SK-N-SH treated with all-trans-retinoic acid at 6 μM for 48 hours (cell line): ENCODE measurements at regions not wholly inside any gene's neighbourhood (a gene's known extent, or its start where the extent isn't known, plus 50 kb on each side); places are given as distances from the start of the nearest gene placed in this dataset.

Experiments used
- ATAC-seq: fragments of 200-7000 bp; cut with Tn5 transposase; 3 replicates; pipeline ENCODE4 v1.9.1; 2020; ENCODE audit warnings: mild to moderate bottlenecking, moderate library complexity
- ARNTL ChIP-seq: fragments of 450-650 bp; formaldehyde crosslinking; IDR thresholded peaks from 2 replicates; pipeline ENCODE4 v1.5.0; 2020; ENCODE audit warnings: low read depth, mild to moderate bottlenecking, moderate library complexity, borderline replicate concordance
- BACH2 ChIP-seq: fragments of 250-450 bp; sonication (Bioruptor Pico); IDR thresholded peaks from 2 replicates; pipeline ENCODE4 v1.9.0; 2021; ENCODE audit warnings: mild to moderate bottlenecking, borderline replicate concordance
- CSDC2 ChIP-seq: fragments of 250-450 bp; sonication (Bioruptor Pico); IDR thresholded peaks from 2 replicates; pipeline ENCODE4 v1.5.0; 2020; ENCODE audit warnings: mild to moderate bottlenecking, moderate library complexity
- ESRRG ChIP-seq: fragments of 250-450 bp; sonication (Bioruptor Pico); IDR thresholded peaks from 2 replicates; pipeline ENCODE4 v1.6.1; 2021; ENCODE audit warnings: mild to moderate bottlenecking
- ISL1 ChIP-seq: fragments of 250-450 bp; sonication (Bioruptor Pico); IDR thresholded peaks from 2 replicates; pipeline ENCODE4 v2.1.2; 2022; ENCODE audit warnings: mild to moderate bottlenecking, moderate library complexity
- OSR1 ChIP-seq: fragments of 250-450 bp; sonication (Bioruptor Pico); IDR thresholded peaks from 2 replicates; pipeline ENCODE4 v1.8.0; 2022; ENCODE audit warnings: moderate library complexity, mild to moderate bottlenecking, inconsistent platforms
- POU6F1 ChIP-seq: fragments of 250-450 bp; sonication (Bioruptor Pico); IDR thresholded peaks from 2 replicates; pipeline ENCODE4 v1.8.0; 2021; ENCODE audit warnings: low read depth, mild to moderate bottlenecking, moderate library complexity, borderline replicate concordance
- RARB ChIP-seq: fragments of 250-450 bp; sonication (Bioruptor Pico); IDR thresholded peaks from 2 replicates; pipeline ENCODE4 v1.8.0; 2021; ENCODE audit warnings: mild to moderate bottlenecking, moderate library complexity
- TCF4 ChIP-seq: fragments of 250-450 bp; sonication (Bioruptor Pico); IDR thresholded peaks from 2 replicates; pipeline ENCODE4 v1.8.0; 2021; ENCODE audit warnings: mild to moderate bottlenecking, moderate library complexity, borderline replicate concordance
- TOX ChIP-seq: fragments of 250-450 bp; sonication (Bioruptor Pico); IDR thresholded peaks from 2 replicates; pipeline ENCODE4 v1.8.0; 2021; ENCODE audit warnings: mild to moderate bottlenecking, moderate library complexity, borderline replicate concordance
- ZC3H10 ChIP-seq: fragments of 250-450 bp; sonication (Bioruptor Pico); IDR thresholded peaks from 2 replicates; pipeline ENCODE4 v1.5.1; 2021; ENCODE audit warnings: mild to moderate bottlenecking, moderate library complexity
- ZFP3 ChIP-seq: fragments of 250-450 bp; sonication (Bioruptor Pico); IDR thresholded peaks from 2 replicates; pipeline ENCODE4 v1.5.0; 2020; ENCODE audit warnings: mild to moderate bottlenecking, moderate library complexity
- ZFP30 ChIP-seq: fragments of 450-650 bp; formaldehyde crosslinking; IDR thresholded peaks from 2 replicates; pipeline ENCODE4 v1.5.0; 2022; ENCODE audit warnings: mild to moderate bottlenecking, moderate library complexity
- ZNF565 ChIP-seq: fragments of 450-650 bp; formaldehyde crosslinking; conservative IDR thresholded peaks from 2 replicates; pipeline ENCODE4 v1.5.0; 2020; ENCODE audit warnings: low read depth, mild to moderate bottlenecking, moderate library complexity
- ZNF70 ChIP-seq: fragments of 450-650 bp; formaldehyde crosslinking; IDR thresholded peaks from 2 replicates; pipeline ENCODE4 v1.5.0; 2020; ENCODE audit warnings: mild to moderate bottlenecking, moderate library complexity
- TF ChIP-seq, protein P1 (sequence below): fragments of 250-450 bp; sonication (Bioruptor Pico); IDR thresholded peaks from 2 replicates; pipeline ENCODE4 v1.5.0; 2020; ENCODE audit warnings: mild to moderate bottlenecking, moderate library complexity
- TF ChIP-seq, protein P2 (sequence below): fragments of 250-450 bp; sonication (Bioruptor Pico); IDR thresholded peaks from 2 replicates; pipeline ENCODE4 v1.8.0; 2020; ENCODE audit warnings: mild to moderate bottlenecking, moderate library complexity, borderline replicate concordance
- TF ChIP-seq, protein P3 (sequence below): fragments of 250-450 bp; sonication (Bioruptor Pico); IDR thresholded peaks from 2 replicates; pipeline ENCODE4 v1.5.1; 2020; ENCODE audit warnings: low read depth, mild to moderate bottlenecking, moderate library complexity
- TF ChIP-seq, protein P4 (sequence below): fragments of 250-450 bp; sonication (Bioruptor Pico); IDR thresholded peaks from 2 replicates; pipeline ENCODE4 v1.5.1; 2021; ENCODE audit warnings: mild to moderate bottlenecking, moderate library complexity

- ATAC-seq: no peak
- TF ChIP-seq ZFP3 (CRISPR knock-in tag): no peak
- TF ChIP-seq ZFP30 (CRISPR knock-in tag): no peak
- TF ChIP-seq POU6F1: no peak
- TF ChIP-seq, protein P1, sequence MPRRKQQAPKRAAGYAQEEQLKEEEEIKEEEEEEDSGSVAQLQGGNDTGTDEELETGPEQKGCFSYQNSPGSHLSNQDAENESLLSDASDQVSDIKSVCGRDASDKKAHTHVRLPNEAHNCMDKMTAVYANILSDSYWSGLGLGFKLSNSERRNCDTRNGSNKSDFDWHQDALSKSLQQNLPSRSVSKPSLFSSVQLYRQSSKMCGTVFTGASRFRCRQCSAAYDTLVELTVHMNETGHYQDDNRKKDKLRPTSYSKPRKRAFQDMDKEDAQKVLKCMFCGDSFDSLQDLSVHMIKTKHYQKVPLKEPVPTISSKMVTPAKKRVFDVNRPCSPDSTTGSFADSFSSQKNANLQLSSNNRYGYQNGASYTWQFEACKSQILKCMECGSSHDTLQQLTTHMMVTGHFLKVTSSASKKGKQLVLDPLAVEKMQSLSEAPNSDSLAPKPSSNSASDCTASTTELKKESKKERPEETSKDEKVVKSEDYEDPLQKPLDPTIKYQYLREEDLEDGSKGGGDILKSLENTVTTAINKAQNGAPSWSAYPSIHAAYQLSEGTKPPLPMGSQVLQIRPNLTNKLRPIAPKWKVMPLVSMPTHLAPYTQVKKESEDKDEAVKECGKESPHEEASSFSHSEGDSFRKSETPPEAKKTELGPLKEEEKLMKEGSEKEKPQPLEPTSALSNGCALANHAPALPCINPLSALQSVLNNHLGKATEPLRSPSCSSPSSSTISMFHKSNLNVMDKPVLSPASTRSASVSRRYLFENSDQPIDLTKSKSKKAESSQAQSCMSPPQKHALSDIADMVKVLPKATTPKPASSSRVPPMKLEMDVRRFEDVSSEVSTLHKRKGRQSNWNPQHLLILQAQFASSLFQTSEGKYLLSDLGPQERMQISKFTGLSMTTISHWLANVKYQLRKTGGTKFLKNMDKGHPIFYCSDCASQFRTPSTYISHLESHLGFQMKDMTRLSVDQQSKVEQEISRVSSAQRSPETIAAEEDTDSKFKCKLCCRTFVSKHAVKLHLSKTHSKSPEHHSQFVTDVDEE (CRISPR knock-in tag): no peak
- TF ChIP-seq ZC3H10: no peak
- TF ChIP-seq, protein P2, sequence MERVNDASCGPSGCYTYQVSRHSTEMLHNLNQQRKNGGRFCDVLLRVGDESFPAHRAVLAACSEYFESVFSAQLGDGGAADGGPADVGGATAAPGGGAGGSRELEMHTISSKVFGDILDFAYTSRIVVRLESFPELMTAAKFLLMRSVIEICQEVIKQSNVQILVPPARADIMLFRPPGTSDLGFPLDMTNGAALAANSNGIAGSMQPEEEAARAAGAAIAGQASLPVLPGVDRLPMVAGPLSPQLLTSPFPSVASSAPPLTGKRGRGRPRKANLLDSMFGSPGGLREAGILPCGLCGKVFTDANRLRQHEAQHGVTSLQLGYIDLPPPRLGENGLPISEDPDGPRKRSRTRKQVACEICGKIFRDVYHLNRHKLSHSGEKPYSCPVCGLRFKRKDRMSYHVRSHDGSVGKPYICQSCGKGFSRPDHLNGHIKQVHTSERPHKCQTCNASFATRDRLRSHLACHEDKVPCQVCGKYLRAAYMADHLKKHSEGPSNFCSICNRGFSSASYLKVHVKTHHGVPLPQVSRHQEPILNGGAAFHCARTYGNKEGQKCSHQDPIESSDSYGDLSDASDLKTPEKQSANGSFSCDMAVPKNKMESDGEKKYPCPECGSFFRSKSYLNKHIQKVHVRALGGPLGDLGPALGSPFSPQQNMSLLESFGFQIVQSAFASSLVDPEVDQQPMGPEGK: no peak
- no peak for TF ChIP-seq ZNF565
- no peak for TF ChIP-seq BACH2 (CRISPR knock-in tag)
- no peak for TF ChIP-seq ESRRG
Measured at GRCh38 chr1:114315631-114316030, 162.0 kb upstream of the SYT6 start.

- TF ChIP-seq TCF4 (CRISPR knock-in tag): no peak
- TF ChIP-seq, protein P3, sequence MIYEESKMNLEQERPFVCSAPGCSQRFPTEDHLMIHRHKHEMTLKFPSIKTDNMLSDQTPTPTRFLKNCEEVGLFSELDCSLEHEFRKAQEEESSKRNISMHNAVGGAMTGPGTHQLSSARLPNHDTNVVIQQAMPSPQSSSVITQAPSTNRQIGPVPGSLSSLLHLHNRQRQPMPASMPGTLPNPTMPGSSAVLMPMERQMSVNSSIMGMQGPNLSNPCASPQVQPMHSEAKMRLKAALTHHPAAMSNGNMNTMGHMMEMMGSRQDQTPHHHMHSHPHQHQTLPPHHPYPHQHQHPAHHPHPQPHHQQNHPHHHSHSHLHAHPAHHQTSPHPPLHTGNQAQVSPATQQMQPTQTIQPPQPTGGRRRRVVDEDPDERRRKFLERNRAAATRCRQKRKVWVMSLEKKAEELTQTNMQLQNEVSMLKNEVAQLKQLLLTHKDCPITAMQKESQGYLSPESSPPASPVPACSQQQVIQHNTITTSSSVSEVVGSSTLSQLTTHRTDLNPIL (CRISPR knock-in tag): no peak
Measured at GRCh38 chr1:114314576-114314975, 160.9 kb upstream of the SYT6 start.

DNA sequence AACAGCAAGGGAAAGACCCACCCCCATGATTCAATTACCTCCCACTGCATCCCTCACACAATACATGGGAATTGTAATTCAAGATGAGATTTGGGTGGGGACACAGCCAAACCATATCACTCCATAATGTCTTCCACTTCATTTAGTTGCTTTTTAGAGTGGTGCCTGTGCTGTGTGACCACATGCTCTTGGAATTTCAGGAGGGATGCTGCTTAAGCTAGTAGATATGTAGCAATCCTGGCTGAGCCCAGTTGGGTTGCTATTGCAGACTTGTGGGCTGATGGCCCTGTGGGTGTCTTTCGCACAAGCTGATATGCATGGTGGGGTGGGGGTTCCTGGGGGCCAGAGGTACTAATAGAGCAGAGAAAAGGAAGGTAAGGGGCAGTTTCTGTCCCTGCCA, 160.4 kb upstream of the SYT6 start:
- TF ChIP-seq TOX (CRISPR knock-in tag): no peak
- TF ChIP-seq ISL1 (CRISPR knock-in tag): no peak
- TF ChIP-seq, protein P2: no peak
- no peak for TF ChIP-seq RARB (CRISPR knock-in tag)
- no peak for TF ChIP-seq BACH2 (CRISPR knock-in tag)
- no peak for ATAC-seq

More at GRCh38 chr1:114314576-114314975, 160.9 kb upstream of the SYT6 start:
- no peak for ATAC-seq

DNA sequence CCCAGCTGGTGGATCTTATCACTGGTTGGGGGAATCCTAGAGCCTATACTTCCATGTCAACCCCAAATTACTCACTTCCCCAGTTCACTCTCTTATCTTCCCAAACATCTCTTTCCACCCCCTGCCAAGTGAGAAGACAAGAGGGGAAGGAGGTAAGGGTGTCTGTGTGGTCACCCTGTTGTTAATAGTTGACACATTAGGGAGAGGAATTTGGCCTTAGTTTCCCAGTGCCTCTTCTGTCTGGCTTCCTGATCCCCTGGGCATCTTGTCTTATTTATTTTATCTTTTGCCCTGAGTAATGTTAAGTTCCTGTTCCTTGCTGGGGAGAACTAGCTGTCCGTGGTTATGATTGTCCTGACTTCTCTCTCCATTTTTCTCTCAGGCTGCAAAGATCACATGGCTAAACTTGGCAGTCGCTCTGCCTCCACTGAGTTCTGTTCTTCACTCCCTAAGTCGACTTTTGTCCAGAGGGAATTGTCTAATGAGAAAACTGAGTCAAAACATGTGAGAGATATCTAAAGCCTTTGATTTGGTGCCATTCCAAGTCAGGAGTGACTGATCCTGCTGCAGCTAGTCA, 157.1 kb upstream of the SYT6 start:
- ATAC-seq: no peak
- TF ChIP-seq TCF4 (CRISPR knock-in tag): no peak
- no peak for TF ChIP-seq ZNF70 (CRISPR knock-in tag)
- TF ChIP-seq CSDC2 (CRISPR knock-in tag): no peak
- no peak for TF ChIP-seq BACH2 (CRISPR knock-in tag)
- TF ChIP-seq ARNTL (CRISPR knock-in tag): no peak
- TF ChIP-seq, protein P4, sequence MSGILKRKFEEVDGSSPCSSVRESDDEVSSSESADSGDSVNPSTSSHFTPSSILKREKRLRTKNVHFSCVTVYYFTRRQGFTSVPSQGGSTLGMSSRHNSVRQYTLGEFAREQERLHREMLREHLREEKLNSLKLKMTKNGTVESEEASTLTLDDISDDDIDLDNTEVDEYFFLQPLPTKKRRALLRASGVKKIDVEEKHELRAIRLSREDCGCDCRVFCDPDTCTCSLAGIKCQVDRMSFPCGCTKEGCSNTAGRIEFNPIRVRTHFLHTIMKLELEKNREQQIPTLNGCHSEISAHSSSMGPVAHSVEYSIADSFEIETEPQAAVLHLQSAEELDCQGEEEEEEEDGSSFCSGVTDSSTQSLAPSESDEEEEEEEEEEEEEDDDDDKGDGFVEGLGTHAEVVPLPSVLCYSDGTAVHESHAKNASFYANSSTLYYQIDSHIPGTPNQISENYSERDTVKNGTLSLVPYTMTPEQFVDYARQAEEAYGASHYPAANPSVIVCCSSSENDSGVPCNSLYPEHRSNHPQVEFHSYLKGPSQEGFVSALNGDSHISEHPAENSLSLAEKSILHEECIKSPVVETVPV: no peak
- no peak for TF ChIP-seq ZC3H10
- no peak for TF ChIP-seq ESRRG
- TF ChIP-seq, protein P3 (CRISPR knock-in tag): no peak
- no peak for TF ChIP-seq ISL1 (CRISPR knock-in tag)
- no peak for TF ChIP-seq OSR1 (CRISPR knock-in tag)
- no peak for TF ChIP-seq TOX (CRISPR knock-in tag)
- no peak for TF ChIP-seq ZFP3 (CRISPR knock-in tag)
- no peak for TF ChIP-seq ZNF565
- TF ChIP-seq, protein P1 (CRISPR knock-in tag): no peak
